A549 (cell line): ENCODE measurements at regions not wholly inside any gene's neighbourhood (a gene's known extent, or its start where the extent isn't known, plus 50 kb on each side); places are given as distances from the start of the nearest gene placed in this dataset.

ENCODE experiments used
- EHMT2 ChIP-seq: fragments of 200-600 bp; sonication (generic); IDR thresholded peaks from 2 replicates; pipeline ENCODE4 v1.6.1; 2016; ENCODE audit warnings: antibody characterized with exemption, low read depth, mild to moderate bottlenecking, moderate library complexity
- MAFK ChIP-seq: fragments of 450-650 bp; IDR thresholded peaks from 2 replicates; pipeline ENCODE4 v1.6.1; 2014; ENCODE audit not compliant: partially characterized antibody
- MYC ChIP-seq: IDR thresholded peaks from 2 replicates; pipeline ENCODE4 v1.6.1; 2012; ENCODE audit warnings: mild to moderate bottlenecking, inconsistent platforms, low read length, improper control_type of control experiment, borderline replicate concordance
- POLR2A ChIP-seq: IDR thresholded peaks from 2 replicates; pipeline ENCODE4 v1.6.1; 2012; ENCODE audit warnings: mild to moderate bottlenecking, low read length
- RCOR1 ChIP-seq: fragments of 150-350 bp; IDR thresholded peaks from 2 replicates; pipeline ENCODE4 v1.6.1; 2014; ENCODE audit warnings: antibody characterized with exemption, low read length, low read depth
- TF ChIP-seq, protein P1 (sequence below): fragments of >200 bp; sonication (Bioruptor Twin); formaldehyde crosslinking; IDR thresholded peaks from 3 replicates; pipeline ENCODE4 v1.5.1; 2016
- TF ChIP-seq, protein P2 (sequence below): fragments of 250-450 bp; sonication (Bioruptor Pico); IDR thresholded peaks from 2 replicates; pipeline ENCODE4 v1.5.0; 2021; ENCODE audit warnings: mild to moderate bottlenecking, moderate library complexity, borderline replicate concordance

DNA sequence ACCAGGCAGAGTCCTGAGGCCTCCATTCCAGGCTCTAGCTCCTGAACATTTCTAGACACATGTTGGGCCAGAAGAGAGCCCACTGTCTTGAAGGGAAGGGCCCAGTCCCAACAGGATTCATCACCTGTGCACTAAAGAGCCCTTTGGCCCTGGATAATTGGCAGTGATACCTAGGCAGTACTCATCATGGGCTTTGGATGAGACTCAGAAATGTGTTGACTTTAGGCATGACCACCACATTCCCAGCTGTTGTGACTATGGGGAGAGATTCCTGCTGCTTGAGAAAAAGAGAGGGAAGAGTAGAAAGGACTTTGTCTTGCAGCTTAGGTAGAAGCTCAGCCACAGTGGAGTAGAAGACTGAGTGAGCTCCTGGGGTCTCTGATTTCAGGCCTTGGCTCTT is 138.4 kb upstream of the DAPK1 start:
- TF ChIP-seq MAFK (no peak), MYC (no peak), RCOR1 (no peak), POLR2A (no peak), EHMT2 (no peak)
- TF ChIP-seq, protein P1, sequence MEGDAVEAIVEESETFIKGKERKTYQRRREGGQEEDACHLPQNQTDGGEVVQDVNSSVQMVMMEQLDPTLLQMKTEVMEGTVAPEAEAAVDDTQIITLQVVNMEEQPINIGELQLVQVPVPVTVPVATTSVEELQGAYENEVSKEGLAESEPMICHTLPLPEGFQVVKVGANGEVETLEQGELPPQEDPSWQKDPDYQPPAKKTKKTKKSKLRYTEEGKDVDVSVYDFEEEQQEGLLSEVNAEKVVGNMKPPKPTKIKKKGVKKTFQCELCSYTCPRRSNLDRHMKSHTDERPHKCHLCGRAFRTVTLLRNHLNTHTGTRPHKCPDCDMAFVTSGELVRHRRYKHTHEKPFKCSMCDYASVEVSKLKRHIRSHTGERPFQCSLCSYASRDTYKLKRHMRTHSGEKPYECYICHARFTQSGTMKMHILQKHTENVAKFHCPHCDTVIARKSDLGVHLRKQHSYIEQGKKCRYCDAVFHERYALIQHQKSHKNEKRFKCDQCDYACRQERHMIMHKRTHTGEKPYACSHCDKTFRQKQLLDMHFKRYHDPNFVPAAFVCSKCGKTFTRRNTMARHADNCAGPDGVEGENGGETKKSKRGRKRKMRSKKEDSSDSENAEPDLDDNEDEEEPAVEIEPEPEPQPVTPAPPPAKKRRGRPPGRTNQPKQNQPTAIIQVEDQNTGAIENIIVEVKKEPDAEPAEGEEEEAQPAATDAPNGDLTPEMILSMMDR: no peak
- TF ChIP-seq, protein P2, sequence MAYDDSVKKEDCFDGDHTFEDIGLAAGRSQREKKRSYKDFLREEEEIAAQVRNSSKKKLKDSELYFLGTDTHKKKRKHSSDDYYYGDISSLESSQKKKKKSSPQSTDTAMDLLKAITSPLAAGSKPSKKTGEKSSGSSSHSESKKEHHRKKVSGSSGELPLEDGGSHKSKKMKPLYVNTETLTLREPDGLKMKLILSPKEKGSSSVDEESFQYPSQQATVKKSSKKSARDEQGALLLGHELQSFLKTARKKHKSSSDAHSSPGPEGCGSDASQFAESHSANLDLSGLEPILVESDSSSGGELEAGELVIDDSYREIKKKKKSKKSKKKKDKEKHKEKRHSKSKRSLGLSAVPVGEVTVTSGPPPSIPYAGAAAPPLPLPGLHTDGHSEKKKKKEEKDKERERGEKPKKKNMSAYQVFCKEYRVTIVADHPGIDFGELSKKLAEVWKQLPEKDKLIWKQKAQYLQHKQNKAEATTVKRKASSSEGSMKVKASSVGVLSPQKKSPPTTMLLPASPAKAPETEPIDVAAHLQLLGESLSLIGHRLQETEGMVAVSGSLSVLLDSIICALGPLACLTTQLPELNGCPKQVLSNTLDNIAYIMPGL (CRISPR knock-in tag): no peak
